Fibroblast of villous mesenchyme (primary cell): ENCODE measurements at regions not wholly inside any gene's neighbourhood (a gene's known extent, or its start where the extent isn't known, plus 50 kb on each side); places are given as distances from the start of the nearest gene placed in this dataset.

Experiments used
- DNase-seq: peaks from one replicate; pipeline ENCODE4 v3.0.0-alpha.2; 2010; ENCODE audit warnings: low read depth
- H3K4me3 ChIP-seq: 2 replicates; pipeline ENCODE4 v1.5.1; 2011; ENCODE audit warnings: low read depth, mild to moderate bottlenecking, low read length
- CTCF ChIP-seq: IDR thresholded peaks from 2 replicates; pipeline ENCODE4 v1.5.1; 2012; ENCODE audit warnings: low read depth, mild to moderate bottlenecking, low read length; ENCODE audit not compliant: insufficient read depth

GRCh38 chr13:99737481-99738245, 233.9 kb downstream of the ZIC5 start:
- no peak for TF ChIP-seq CTCF
- no peak overlapping the region for H3K4me3 ChIP-seq
- DNase-seq: no peak

GRCh38 chr13:99736541-99736940, 235.0 kb downstream of the ZIC5 start:
- no peak for TF ChIP-seq CTCF
- DNase-seq: no peak
- H3K4me3 ChIP-seq: no peak overlapping the region

GRCh38 chr13:99734013-99734693, 232.9 kb downstream of the TM9SF2 start:
- TF ChIP-seq CTCF: no peak
- DNase-seq: no peak
- H3K4me3 ChIP-seq: no peak overlapping the region

GRCh38 chr13:99733346-99733745, 232.1 kb downstream of the TM9SF2 start:
- no peak for TF ChIP-seq CTCF
- no peak for DNase-seq
- H3K4me3 ChIP-seq: no peak overlapping the region

- DNase-seq: no peak
Measured at GRCh38 chr13:99731747-99732146, 230.5 kb downstream of the TM9SF2 start.

GRCh38 chr13:99730403-99730802, 229.1 kb downstream of the TM9SF2 start:
- TF ChIP-seq CTCF: no peak
- no peak overlapping the region for H3K4me3 ChIP-seq
- no peak for DNase-seq

More at GRCh38 chr13:99731747-99732146, 230.5 kb downstream of the TM9SF2 start:
- TF ChIP-seq CTCF: no peak
- H3K4me3 ChIP-seq: no peak overlapping the region
